GM13976 (cell line): ENCODE measurements at regions not wholly inside any gene's neighbourhood (a gene's known extent, or its start where the extent isn't known, plus 50 kb on each side); places are given as distances from the start of the nearest gene placed in this dataset.

Source experiments
- DNase-seq: peaks from one replicate; pipeline ENCODE4 v3.0.0; 2012; ENCODE audit warnings: low spot score
- CTCF ChIP-seq: IDR thresholded peaks from 2 replicates; pipeline ENCODE4 v1.5.1; 2012; ENCODE audit warnings: borderline replicate concordance, mild to moderate bottlenecking; ENCODE audit not compliant: insufficient read depth; ENCODE audit errors: extremely low read depth, missing control alignments, control extremely low read depth
- in situ Hi-C: fragments of 300-500 bp; cut with MboI; formaldehyde crosslinking; loops from one replicate; pipeline ENCODE4 v1.12.0; 2022; ENCODE audit warnings: low sequenced_read_pairs, mixed read lengths, inconsistent platforms; ENCODE audit not compliant: unreplicated experiment

- no peak for DNase-seq
- TF ChIP-seq CTCF: no peak
- in situ Hi-C loops: no loop called here
These were observed 334.5 kb downstream of the RFC3 start for GRCh38 chr13:34152409-34152808.

- TF ChIP-seq CTCF: no peak
- DNase-seq: no peak
- in situ Hi-C loops: no loop called here
These were observed 335.0 kb downstream of the RFC3 start for GRCh38 chr13:34152996-34153395.

GRCh38 chr13:34153428-34154180, 335.7 kb downstream of the RFC3 start:
- no peak for DNase-seq
- no peak for TF ChIP-seq CTCF
- in situ Hi-C loops: no loop called here

DNA sequence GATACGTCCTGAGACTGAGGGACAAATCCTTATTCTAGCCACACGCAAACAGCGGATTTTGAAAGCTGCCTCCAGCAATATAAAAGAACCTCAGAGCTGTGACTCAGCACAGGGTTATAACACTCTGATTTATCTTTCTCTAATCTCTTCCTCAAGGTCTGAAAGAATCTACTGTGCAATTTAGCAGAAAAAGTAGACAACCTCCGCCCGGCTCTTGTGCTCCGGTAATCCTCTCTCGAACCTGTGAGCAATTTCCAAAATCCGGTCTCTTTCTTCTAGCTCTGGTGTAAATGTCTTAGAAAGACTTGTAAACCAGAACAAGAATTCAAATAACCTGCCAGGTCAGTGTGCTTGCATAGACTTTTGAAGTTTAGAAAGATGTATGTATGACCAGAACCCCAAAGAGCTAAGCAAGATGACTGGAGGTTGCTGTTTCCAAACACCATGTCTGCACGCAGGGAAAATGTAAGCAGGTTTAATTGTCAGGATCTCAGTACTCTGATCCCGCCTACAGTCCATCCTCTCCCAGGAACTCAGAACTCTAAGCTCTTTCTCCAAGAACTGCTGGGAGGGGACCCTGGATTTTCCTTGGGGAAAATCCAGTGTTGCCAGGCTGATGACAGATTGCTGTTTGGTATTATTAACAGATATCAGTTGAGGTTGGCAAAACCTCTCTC, 338.1 kb downstream of the RFC3 start:
- DNase-seq: no peak
- in situ Hi-C loops: no loop called here
- TF ChIP-seq CTCF: no peak

DNA sequence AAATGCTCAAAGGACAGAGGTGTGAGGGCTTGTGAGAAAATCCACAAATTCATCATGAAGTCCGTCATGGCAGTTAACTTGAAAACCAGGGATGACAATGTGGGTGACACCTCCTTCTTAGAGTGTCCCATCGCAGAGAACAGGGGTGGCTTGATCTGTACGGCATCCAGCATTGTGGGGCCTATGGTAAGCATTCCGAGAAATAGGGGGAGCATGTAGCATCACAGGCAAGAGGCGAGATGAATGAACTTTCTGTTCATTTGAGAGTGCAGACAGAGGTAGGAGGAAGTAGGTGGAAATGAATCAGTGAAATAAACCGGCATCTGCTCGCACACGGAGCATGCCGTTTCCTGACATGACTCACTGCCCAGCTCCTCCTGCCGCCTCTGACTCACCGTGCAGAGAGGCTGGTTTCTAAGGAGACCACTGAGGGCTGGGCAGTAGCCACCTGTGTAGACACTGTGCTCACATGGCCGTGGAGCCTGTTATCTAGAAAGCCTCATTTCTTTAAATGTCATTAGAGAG, 339.0 kb downstream of the RFC3 start:
- peak; percentile 34 for DNase-seq
- in situ Hi-C loops: no loop called here
- TF ChIP-seq CTCF: no peak

GRCh38 chr13:34159946-34160345, 342.0 kb downstream of the RFC3 start:
- no peak for DNase-seq
- in situ Hi-C loops: no loop called here
- TF ChIP-seq CTCF: no peak
